Parathyroid adenoma (tissue), 2 donors: ENCODE measurements at regions not wholly inside any gene's neighbourhood (a gene's known extent, or its start where the extent isn't known, plus 50 kb on each side); places are given as distances from the start of the nearest gene placed in this dataset.

Experiments used
- H2AFZ ChIP-seq: fragments of 300-600 bp; sonication (generic); one replicate; pipeline ENCODE4 v1.7.0; 2017; ENCODE audit warnings: antibody characterized with exemption, mild to moderate bottlenecking
- H3K27ac ChIP-seq: fragments of 300-600 bp; sonication (generic); one replicate; pipeline ENCODE4 v1.7.0; 2017
- H3K27me3 ChIP-seq: fragments of 300-600 bp; sonication (generic); one replicate; pipeline ENCODE4 v1.7.0; 2017; ENCODE audit warnings: low read length; ENCODE audit not compliant: control insufficient read depth, insufficient read depth
- H3K36me3 ChIP-seq: fragments of 300-600 bp; sonication (generic); one replicate; pipeline ENCODE4 v1.7.0; 2017; ENCODE audit warnings: low read length; ENCODE audit not compliant: control insufficient read depth, insufficient read depth
- H3K4me1 ChIP-seq: fragments of 300-600 bp; sonication (generic); one replicate; pipeline ENCODE4 v1.7.0; 2017; ENCODE audit warnings: control low read depth
- H3K4me2 ChIP-seq: fragments of 300-600 bp; sonication (generic); one replicate; pipeline ENCODE4 v1.7.0; 2017; ENCODE audit warnings: low read length
- H3K4me3 ChIP-seq: fragments of 300-600 bp; sonication (generic); one replicate; pipeline ENCODE4 v1.7.0; 2017; ENCODE audit warnings: low read depth, low read length
- H3K79me2 ChIP-seq: fragments of 300-600 bp; sonication (generic); one replicate; pipeline ENCODE4 v1.7.0; 2017; ENCODE audit warnings: control low read depth
- H3K9ac ChIP-seq: fragments of 300-600 bp; sonication (generic); one replicate; pipeline ENCODE4 v1.7.0; 2017; ENCODE audit warnings: mild to moderate bottlenecking
- H3K9me3 ChIP-seq: fragments of 300-600 bp; sonication (generic); one replicate; pipeline ENCODE4 v1.7.0; 2017; ENCODE audit warnings: low read length; ENCODE audit not compliant: control insufficient read depth
- CTCF ChIP-seq: fragments of 300-600 bp; sonication (generic); IDR thresholded peaks from one replicate; pipeline ENCODE4 v1.7.0; 2017; ENCODE audit warnings: antibody characterized with exemption, mild to moderate bottlenecking
- donor health status: primary hyperparathyroidism.

GRCh38 chr11:71115770-71116692 is 136.3 kb downstream of the SHANK2 start:
- Histone ChIP-seq H3K4me2 (no peak overlapping the region), H2AFZ (no peak overlapping the region), H3K27ac (no peak overlapping the region), H3K4me1 (no peaks in the 10 kb centered on the region), H3K9me3 (no peaks in the 10 kb centered on the region), H3K9ac (no peak overlapping the region), H3K27me3 (no peaks in the 10 kb centered on the region), H3K36me3 (no peaks in the 10 kb centered on the region), H3K79me2 (no peaks in the 10 kb centered on the region), H3K4me3 (no peak overlapping the region)
- TF ChIP-seq CTCF = no peak

DNA sequence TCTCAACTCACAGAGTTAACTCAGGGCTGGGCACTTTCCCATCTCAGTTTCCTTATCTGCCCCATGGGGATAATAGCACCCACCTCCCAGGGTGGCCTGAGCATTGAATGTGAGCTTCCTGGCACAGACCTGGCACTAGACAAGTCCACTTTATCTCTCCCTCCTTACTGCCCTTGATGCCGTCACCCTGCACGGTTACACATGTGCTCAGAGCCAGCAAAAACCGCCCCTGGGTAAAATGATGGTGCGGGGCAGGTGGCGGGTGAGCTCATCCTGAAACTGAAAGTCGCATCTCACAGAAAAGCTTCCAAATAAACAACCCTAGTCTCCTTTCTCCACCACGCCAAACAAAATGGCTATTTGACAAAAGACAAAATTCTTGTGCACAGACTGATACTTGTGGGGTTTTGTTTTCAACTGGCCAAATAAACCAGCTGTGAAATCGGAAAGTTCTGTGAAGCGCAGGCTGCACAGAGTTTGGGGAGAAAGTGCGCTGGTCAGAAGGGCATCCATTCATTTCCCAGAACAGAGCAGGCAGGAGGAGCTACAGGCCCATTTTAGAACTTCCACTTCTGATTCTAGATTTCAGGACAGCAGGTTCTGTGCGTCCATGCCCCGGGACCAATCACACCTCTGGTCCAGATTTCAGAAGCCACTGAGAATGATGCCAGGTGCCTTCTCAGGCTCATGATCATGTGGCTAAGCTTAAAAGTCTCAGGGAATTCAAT is 138.1 kb downstream of the SHANK2 start:
- Histone ChIP-seq H3K27me3 (no peaks in the 10 kb centered on the region), H3K4me3 (no peak overlapping the region), H3K4me1 (no peaks in the 10 kb centered on the region), H2AFZ (no peak overlapping the region), H3K79me2 (no peaks in the 10 kb centered on the region), H3K4me2 (no peak overlapping the region), H3K36me3 (no peaks in the 10 kb centered on the region), H3K9ac (no peak overlapping the region), H3K27ac (no peak overlapping the region), H3K9me3 (no peaks in the 10 kb centered on the region)
- TF ChIP-seq CTCF = no peak

DNA sequence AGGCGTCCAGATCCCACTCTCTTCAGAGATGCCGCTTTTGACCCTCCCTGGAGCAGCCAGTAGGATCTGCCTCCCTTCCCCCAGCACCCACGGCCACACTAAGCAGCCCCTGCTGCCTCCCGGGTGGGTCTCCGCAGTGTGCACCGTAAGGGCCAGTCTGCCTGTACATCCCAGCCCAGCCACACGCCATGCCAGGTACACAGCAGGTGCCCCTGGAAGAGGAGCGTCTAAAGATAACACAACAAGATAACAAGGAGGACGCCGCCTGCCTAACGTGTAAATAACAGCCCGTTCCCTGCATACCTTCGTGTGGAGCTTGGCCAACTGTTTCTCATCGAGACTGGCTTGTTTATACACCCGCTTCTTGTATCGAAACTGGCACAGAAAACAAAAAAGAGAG is 139.4 kb downstream of the SHANK2 start:
- no peak overlapping the region for H3K4me2 ChIP-seq
- no peak overlapping the region for H3K9ac ChIP-seq
- no peaks in the 10 kb centered on the region for H3K79me2 ChIP-seq
- no peaks in the 10 kb centered on the region for H3K27me3 ChIP-seq
- H3K9me3 ChIP-seq = no peaks in the 10 kb centered on the region
- H3K27ac ChIP-seq = no peak overlapping the region
- no peak for TF ChIP-seq CTCF
- H2AFZ ChIP-seq = no peak overlapping the region
- no peaks in the 10 kb centered on the region for H3K4me1 ChIP-seq
- H3K36me3 ChIP-seq = no peaks in the 10 kb centered on the region
- no peak overlapping the region for H3K4me3 ChIP-seq

DNA sequence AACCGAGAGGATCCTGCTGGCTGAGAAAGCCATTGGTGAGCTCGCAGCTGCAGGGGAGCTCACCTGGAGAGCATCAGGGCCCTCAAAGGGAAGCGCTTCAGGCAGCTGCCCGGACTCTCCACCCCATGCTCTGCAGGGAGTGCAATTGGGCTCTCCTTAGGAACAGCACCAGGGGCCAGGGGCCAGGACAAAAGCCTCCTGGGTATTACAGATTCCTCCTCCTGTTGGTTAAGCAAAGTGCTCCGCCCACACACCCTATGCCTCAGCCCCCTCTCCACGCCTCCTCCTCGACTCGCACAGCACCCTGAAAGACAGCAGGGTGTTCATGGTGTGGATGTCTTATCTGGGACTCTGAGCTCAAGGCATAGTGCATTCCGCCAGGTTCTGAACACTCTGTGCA is 139.9 kb downstream of the SHANK2 start:
- H3K79me2 ChIP-seq = no peaks in the 10 kb centered on the region
- no peaks in the 10 kb centered on the region for H3K27me3 ChIP-seq
- no peak overlapping the region for H2AFZ ChIP-seq
- H3K36me3 ChIP-seq = no peaks in the 10 kb centered on the region
- H3K9ac ChIP-seq = no peak overlapping the region
- no peaks in the 10 kb centered on the region for H3K4me1 ChIP-seq
- no peaks in the 10 kb centered on the region for H3K9me3 ChIP-seq
- no peak for TF ChIP-seq CTCF
- H3K27ac ChIP-seq = no peak overlapping the region
- no peak overlapping the region for H3K4me2 ChIP-seq
- no peak overlapping the region for H3K4me3 ChIP-seq
